SK-N-SH (cell line): ENCODE measurements at regions not wholly inside any gene's neighbourhood (a gene's known extent, or its start where the extent isn't known, plus 50 kb on each side); places are given as distances from the start of the nearest gene placed in this dataset.

ENCODE experiments used
- FOXM1 ChIP-seq: IDR thresholded peaks from 2 replicates; pipeline ENCODE4 v1.4.0; 2012; ENCODE audit warnings: low read depth, mild to moderate bottlenecking
- SIN3A ChIP-seq: IDR thresholded peaks from 2 replicates; pipeline ENCODE4 v1.6.1; 2012; ENCODE audit warnings: low read depth, mild to moderate bottlenecking, low read length, moderate library complexity, borderline replicate concordance
- TAF1 ChIP-seq: IDR thresholded peaks from 2 replicates; pipeline ENCODE4 v1.6.1; 2012; ENCODE audit warnings: low read depth, mild to moderate bottlenecking, low read length, moderate library complexity, borderline replicate concordance
- TF ChIP-seq, protein P1 (sequence below): IDR thresholded peaks from 2 replicates; pipeline ENCODE4 v1.4.0; 2012; ENCODE audit warnings: low read depth
- TF ChIP-seq, protein P2 (sequence below): fragments of 200-600 bp; sonication (generic); IDR thresholded peaks from 2 replicates; pipeline ENCODE4 v1.6.1; 2017; ENCODE audit warnings: antibody characterized with exemption, mild to moderate bottlenecking, moderate library complexity

DNA sequence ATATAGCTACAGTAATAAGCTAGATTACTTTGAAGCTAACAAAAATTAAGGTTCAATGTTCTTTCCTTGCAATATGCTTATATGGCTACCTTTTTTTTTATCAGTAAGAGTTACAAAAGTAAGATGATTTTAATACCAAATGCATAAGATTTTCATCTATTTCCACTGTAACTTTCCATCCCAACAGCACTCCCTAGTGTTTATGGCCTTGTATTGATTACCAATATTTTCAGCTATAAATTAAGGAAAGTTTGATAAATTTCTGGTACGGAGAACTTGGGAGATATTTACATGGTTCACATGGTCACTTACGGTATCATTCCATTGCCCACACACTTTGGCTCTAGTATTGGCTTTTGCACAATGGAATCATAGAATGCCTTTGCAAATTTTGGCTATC is 448.9 kb upstream of the PABPC4L start:
- TF ChIP-seq SIN3A (no peak), TAF1 (no peak), FOXM1 (no peak)
- TF ChIP-seq, protein P1, sequence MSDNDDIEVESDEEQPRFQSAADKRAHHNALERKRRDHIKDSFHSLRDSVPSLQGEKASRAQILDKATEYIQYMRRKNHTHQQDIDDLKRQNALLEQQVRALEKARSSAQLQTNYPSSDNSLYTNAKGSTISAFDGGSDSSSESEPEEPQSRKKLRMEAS: no peak
- TF ChIP-seq, protein P2, sequence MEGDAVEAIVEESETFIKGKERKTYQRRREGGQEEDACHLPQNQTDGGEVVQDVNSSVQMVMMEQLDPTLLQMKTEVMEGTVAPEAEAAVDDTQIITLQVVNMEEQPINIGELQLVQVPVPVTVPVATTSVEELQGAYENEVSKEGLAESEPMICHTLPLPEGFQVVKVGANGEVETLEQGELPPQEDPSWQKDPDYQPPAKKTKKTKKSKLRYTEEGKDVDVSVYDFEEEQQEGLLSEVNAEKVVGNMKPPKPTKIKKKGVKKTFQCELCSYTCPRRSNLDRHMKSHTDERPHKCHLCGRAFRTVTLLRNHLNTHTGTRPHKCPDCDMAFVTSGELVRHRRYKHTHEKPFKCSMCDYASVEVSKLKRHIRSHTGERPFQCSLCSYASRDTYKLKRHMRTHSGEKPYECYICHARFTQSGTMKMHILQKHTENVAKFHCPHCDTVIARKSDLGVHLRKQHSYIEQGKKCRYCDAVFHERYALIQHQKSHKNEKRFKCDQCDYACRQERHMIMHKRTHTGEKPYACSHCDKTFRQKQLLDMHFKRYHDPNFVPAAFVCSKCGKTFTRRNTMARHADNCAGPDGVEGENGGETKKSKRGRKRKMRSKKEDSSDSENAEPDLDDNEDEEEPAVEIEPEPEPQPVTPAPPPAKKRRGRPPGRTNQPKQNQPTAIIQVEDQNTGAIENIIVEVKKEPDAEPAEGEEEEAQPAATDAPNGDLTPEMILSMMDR: no peak
